ENCODE measurements at regions not wholly inside any gene's neighbourhood (a gene's known extent, or its start where the extent isn't known, plus 50 kb on each side); places are given as distances from the start of the nearest gene placed in this dataset.
A peak's percentile ranks its signal among the peaks of the same experiment; 100 is the strongest.

DNA sequence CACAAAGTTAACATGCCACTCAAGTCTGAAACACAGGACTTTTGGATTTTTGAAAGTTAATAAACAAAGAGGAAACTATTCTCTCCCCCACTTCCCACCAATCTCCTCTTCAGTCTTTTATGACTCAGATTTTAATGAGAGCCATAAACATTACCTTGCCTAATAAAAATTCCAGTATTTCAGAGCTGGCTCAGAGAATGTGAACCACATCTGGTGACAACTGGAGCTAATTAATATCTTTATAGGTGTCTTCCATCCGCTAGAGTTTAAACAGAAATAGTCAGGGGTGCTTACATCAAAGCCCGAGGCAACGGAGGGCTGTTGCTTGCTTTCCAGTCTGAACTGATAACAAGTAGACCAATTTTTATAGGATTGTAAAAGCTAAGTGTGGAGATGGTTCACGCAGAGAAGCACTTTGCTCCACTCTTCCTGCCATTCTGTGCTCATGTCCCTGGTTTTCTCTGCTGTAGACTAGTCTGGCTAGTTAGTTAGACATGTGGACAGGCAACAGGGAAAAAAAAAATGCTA, 363.6 kb downstream of the NR2F2 start:
- no peak for DNase-seq (ENCODE audit: extremely low spot score, unreplicated experiment)
- Mint-ChIP-seq H3K9me3 (ENCODE audit: unreplicated experiment) (no peaks in the 10 kb centered on the region), H3K36me3 (ENCODE audit: unreplicated experiment) (no peaks in the 10 kb centered on the region), H3K4me3 (ENCODE audit: unreplicated experiment) (no peak overlapping the region), H3K4me1 (ENCODE audit: unreplicated experiment) (peaks cover 3% of the 10 kb centered on the region), H3K27me3 (ENCODE audit: unreplicated experiment) (no peaks in the 10 kb centered on the region), H3K27ac (ENCODE audit: unreplicated experiment) (no peak overlapping the region)
- TF ChIP-seq, protein P1, sequence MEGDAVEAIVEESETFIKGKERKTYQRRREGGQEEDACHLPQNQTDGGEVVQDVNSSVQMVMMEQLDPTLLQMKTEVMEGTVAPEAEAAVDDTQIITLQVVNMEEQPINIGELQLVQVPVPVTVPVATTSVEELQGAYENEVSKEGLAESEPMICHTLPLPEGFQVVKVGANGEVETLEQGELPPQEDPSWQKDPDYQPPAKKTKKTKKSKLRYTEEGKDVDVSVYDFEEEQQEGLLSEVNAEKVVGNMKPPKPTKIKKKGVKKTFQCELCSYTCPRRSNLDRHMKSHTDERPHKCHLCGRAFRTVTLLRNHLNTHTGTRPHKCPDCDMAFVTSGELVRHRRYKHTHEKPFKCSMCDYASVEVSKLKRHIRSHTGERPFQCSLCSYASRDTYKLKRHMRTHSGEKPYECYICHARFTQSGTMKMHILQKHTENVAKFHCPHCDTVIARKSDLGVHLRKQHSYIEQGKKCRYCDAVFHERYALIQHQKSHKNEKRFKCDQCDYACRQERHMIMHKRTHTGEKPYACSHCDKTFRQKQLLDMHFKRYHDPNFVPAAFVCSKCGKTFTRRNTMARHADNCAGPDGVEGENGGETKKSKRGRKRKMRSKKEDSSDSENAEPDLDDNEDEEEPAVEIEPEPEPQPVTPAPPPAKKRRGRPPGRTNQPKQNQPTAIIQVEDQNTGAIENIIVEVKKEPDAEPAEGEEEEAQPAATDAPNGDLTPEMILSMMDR (IDR thresholded peaks at IDR 0.05), result no peak

DNA sequence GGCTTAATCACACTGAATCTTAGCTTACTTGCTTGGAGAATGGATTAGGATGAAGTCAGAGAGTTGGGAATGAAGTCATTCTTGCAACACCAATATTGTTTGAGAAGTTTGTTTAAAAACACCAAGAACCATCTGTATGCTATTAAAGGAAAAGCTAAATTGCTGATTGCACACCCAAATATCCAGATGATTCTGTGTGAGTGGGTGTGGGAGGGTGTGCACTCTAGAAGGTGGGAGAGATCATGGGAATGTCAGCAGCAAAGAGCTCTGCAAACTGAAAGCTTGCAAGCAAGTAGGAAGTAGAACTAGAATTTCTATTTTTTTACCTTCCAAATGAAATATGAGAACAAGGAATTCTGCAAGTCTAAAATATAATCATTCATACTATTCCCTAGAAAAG, 364.9 kb downstream of the NR2F2 start:
- H3K9me3 Mint-ChIP-seq (ENCODE audit: unreplicated experiment), result no peaks in the 10 kb centered on the region
- no peaks in the 10 kb centered on the region for H3K36me3 Mint-ChIP-seq (ENCODE audit: unreplicated experiment)

DNA sequence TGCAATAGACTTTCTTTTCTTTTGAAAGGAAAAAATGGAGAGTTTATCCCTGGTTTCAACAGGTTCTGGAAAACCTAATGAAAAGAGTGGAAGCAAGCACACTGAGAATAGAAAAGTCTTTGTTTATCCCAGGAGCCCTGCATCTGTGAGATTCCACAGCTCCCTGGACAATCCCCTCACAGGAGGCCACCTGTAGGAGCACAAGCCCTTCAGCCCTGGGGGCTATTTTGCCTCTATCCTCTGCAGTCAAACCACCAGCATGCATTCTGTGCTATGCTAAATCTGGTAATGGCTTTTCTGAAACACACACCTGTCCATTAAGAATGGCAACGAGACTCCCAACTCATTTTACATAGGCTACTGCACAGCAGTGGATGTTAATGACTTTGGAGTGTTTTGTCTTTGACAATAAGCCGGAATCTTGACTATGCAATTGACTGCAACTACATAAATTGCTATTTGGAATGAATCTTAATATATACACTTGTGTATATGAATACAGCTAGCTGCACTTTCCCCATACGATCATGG, 369.4 kb downstream of the NR2F2 start:
- no peaks in the 10 kb centered on the region for H3K9me3 Mint-ChIP-seq (ENCODE audit: unreplicated experiment)
- DNase-seq (ENCODE audit: extremely low spot score, unreplicated experiment), result no peak
- H3K27me3 Mint-ChIP-seq (ENCODE audit: unreplicated experiment), result peaks cover 5% of the 10 kb centered on the region
- TF ChIP-seq, protein P1 (IDR thresholded peaks at IDR 0.05), result no peak
- no peak overlapping the region for H3K4me3 Mint-ChIP-seq (ENCODE audit: unreplicated experiment)
- H3K27ac Mint-ChIP-seq (ENCODE audit: unreplicated experiment), result no peak overlapping the region
- no peaks in the 10 kb centered on the region for H3K4me1 Mint-ChIP-seq (ENCODE audit: unreplicated experiment)
- H3K36me3 Mint-ChIP-seq (ENCODE audit: unreplicated experiment), result no peaks in the 10 kb centered on the region

More for the DNA sequence above, 364.9 kb downstream of the NR2F2 start:
- H3K27ac Mint-ChIP-seq (ENCODE audit: unreplicated experiment), result no peak overlapping the region
- H3K4me3 Mint-ChIP-seq (ENCODE audit: unreplicated experiment), result no peak overlapping the region
- TF ChIP-seq, protein P1 (IDR thresholded peaks at IDR 0.05), result no peak
- peaks cover 3% of the 10 kb centered on the region for H3K4me1 Mint-ChIP-seq (ENCODE audit: unreplicated experiment)
- H3K27me3 Mint-ChIP-seq (ENCODE audit: unreplicated experiment), result no peaks in the 10 kb centered on the region
- DNase-seq (ENCODE audit: extremely low spot score, unreplicated experiment), result no peak

DNA sequence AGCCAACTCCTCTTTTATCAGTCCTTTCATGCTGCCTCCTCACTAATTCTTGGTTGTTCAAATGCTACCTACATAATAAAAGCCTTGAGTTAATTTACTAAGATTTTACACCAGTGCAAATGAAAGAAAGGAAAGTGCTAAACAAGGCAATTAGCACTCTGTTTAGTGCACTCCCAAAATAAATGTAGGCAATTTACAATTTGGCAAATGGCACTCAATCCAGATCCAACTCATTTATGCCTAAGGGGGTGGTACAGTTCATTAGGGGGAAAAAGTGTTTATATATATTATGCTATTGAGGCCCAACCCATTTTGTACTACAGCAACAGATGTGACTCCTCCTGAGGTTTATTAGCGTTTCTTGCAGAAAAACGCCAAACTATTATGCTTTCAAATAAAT, 370.1 kb downstream of the NR2F2 start:
- H3K4me1 Mint-ChIP-seq (ENCODE audit: unreplicated experiment), result no peaks in the 10 kb centered on the region
- peaks cover 5% of the 10 kb centered on the region for H3K27me3 Mint-ChIP-seq (ENCODE audit: unreplicated experiment)
- no peaks in the 10 kb centered on the region for H3K9me3 Mint-ChIP-seq (ENCODE audit: unreplicated experiment)
- no peaks in the 10 kb centered on the region for H3K36me3 Mint-ChIP-seq (ENCODE audit: unreplicated experiment)
- no peak overlapping the region for H3K27ac Mint-ChIP-seq (ENCODE audit: unreplicated experiment)
- TF ChIP-seq, protein P1 (IDR thresholded peaks at IDR 0.05), result no peak
- no peak overlapping the region for H3K4me3 Mint-ChIP-seq (ENCODE audit: unreplicated experiment)
- no peak for DNase-seq (ENCODE audit: extremely low spot score, unreplicated experiment)

DNA sequence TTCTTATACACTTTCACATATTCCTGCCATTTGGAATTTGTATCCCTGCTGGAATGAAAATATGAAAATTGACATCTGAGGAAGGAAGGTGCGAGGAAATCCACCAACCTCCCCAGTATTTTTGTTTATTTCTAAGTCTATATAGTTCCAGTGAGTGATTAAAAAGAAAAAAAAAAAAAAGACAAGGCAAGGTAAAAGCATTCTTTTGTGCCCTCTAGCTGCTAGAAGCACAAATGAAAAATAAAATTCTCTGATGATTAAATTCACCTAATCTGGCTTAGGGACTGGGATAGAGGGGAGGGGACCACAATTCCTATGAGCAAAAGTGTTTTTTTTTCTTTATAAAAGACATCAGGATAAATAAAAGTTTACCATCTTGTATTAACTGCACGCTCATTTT, 370.9 kb downstream of the NR2F2 start:
- DNase-seq (ENCODE audit: extremely low spot score, unreplicated experiment), result no peak
- H3K4me1 Mint-ChIP-seq (ENCODE audit: unreplicated experiment), result no peaks in the 10 kb centered on the region
- TF ChIP-seq, protein P1 (IDR thresholded peaks at IDR 0.05), result peak; percentile 23
- no peaks in the 10 kb centered on the region for H3K36me3 Mint-ChIP-seq (ENCODE audit: unreplicated experiment)
- no peak overlapping the region for H3K4me3 Mint-ChIP-seq (ENCODE audit: unreplicated experiment)
- no peaks in the 10 kb centered on the region for H3K9me3 Mint-ChIP-seq (ENCODE audit: unreplicated experiment)
- peaks cover 5% of the 10 kb centered on the region for H3K27me3 Mint-ChIP-seq (ENCODE audit: unreplicated experiment)
- no peak overlapping the region for H3K27ac Mint-ChIP-seq (ENCODE audit: unreplicated experiment)

All from osteocyte (in vitro differentiated cells).